Forelimb muscle (tissue), 1 donor: ENCODE measurements at regions not wholly inside any gene's neighbourhood (a gene's known extent, or its start where the extent isn't known, plus 50 kb on each side); places are given as distances from the start of the nearest gene placed in this dataset.
"Not testable (repeated sequence)": the region's sequence is repeated elsewhere in the genome, so short reads cannot be mapped to it uniquely, and the experiment has no call there.

ENCODE experiments used
- DNase-seq: peaks from one replicate; pipeline ENCODE4 v3.0.0-alpha.2; 2013; ENCODE audit warnings: low read depth

DNA sequence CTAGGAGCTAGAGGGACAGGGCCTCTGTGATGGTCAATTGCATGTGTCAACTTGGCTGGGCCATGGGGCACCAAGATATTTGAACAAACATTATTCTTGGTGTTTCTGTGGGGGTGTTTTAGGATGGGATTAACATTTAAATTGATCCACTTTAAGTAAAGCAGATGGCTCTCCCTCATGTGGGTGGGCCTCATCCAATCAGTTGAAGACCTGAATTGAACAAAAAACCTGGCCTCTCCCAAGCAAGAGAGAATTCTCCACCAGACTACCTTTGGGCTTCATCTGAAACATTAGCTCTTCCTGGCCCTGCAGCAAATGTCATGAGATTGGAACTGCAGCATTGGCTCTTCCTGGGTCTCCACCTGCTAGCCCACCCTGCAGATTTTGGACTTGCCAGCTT lies 207.1 kb upstream of the ATP6AP2 start:
- no peak for DNase-seq

DNA sequence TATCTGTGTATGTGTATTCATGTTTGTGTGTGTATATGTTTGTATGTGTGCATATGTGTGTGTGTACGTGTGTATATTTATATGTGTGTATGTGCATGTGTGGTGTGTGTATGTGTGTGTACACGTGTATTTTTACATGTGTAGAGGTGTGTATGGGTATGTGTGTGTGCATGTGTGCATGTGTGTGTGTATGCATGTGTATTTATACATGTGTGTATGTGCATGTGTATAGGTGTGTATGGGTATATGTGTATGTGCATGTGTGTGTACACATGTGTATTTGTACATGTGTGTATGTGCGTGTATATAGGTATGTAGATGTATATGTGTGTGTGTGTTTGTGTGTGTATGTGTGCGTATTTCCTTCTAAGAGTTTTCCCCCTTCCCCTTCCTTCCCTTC lies 207.7 kb upstream of the ATP6AP2 start:
- DNase-seq, result no peak

DNA sequence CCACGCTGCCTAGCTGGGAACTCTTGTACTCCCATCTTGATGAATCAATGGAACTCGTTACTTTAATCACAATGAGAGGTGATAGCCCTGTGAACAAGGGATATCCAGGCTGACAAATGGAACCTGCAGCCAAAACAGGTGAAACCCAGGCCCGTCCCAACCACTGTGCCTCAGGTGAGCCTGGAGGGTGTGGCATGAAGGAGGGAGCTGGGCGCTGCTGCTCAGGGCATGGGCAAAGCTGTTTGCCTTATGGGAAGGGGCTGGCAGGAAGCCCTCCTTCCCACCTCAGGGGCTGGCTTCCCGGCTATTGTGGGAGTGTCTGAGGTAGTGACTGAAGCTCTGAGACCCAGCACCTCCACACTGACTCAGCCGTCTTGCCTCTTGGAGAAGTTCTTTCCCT lies 209.4 kb upstream of the ATP6AP2 start:
- no peak for DNase-seq

DNA sequence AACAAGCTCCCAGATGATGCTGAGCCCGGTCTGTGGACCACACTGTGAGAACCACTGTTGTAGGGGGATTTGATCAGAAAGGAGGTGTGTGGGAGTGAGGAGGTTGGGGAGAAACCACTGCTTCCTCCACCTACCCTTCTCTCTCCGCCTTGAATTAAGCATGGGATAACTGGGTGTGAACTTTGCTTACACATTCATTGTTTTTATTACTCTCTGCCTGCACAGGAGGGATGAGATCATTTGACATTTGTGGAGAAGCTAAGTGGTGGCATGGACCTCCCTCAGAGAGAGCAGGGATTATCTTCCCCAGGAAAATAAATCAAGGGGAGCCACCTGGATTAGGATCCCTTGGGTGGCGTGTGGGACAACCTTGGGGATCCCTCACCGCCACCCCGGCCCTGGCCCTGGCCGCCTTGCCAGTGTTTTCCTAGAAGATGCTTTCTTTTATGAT lies 212.1 kb upstream of the ATP6AP2 start:
- DNase-seq, result no peak

DNA sequence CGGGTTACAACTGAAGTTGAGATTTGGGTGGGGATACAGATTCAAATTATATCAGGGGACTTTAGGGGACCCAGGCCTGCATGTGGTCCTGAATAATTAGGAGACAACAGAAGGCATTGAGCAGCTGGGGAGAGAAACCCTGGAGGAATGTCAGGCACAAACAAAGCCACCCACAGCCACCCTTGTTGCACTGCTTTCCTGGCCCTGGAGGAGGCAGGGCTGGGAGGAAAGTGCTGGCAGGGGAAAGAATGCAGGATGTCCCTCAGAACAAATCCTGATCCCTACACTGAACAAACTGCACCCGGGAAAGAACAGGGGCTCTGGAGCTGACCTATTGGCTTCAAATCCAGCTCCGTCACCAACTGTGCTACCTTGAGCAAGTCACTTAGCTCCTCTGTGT lies 214.1 kb upstream of the ATP6AP2 start:
- no peak for DNase-seq

DNA sequence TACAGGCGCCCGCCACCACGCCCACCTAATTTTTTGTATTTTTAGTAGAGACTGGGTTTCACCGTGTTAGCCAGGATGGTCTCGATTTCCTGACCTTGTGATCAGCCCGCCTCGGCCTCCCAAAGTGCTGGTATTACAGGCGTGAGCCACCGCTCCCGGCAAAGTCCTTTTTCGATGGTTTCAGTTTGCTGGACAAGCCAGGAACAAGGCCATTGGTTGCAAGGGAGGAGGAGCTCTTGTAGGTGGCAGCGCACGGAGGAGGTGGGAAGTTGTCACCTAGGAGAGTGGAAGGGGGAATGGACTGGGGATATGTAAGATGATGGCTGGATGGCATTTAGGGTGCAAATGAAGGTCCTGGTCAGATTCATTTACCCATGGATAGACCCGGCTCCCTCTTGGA lies 218.5 kb upstream of the ATP6AP2 start:
- DNase-seq, result not testable (repeated sequence)

DNA sequence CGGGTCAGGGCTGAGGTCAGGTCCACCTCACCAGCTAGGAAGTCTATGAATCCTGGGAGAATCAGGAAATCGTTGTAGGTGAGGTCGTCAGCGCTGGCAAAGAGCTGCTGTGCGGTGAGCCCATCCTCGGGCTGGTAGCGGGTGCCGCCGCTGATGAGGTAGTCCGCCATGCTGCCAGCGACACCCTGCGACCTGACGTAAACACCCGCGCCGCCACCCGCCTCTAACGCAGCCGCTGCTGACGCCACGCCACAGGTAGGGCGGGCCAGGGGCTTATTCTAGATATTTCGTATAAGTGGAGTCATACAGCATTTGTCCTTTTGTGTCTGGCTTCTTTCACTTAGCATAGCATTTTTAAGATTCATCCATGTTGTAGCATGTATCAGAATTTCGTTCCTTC lies 220.2 kb upstream of the ATP6AP2 start:
- DNase-seq, result no peak

DNA sequence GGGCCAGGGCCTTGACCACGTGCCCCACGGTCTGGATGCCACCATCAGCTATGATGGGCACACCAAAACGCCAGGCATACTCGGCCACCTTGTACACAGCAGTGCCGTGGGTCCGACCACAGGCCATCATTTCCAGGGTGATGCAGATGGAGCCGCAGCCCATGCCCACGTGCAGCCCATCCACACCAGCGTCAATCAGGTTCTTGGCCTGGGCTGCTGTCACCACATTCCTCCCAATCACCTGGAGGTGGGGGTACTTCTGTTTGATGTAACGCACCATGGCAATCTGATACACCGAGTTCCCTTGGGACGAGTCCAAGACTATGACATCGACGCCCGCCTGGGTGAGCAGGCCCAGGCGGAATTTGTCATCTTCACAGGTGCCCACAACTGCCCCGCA lies 221.2 kb upstream of the ATP6AP2 start:
- DNase-seq, result no peak

DNA sequence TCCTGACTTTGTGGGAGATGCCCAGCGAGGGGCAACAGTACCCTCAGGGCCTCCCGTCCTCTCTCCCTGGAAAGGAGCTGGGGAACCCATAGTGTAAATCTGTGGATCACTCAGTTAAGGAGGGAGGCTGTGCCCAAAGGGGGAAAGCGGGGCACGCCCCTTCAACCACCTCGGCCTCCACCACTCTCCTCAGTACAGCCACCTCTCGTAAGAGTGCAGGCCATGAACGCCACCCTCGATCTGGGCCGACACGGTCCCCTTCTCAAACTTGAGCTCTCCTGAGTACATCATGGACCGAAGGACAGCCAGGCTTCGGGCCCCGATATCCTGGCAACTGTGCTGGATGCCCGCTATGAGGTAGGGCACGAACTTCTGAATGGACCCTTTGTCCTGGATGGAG lies 221.8 kb upstream of the ATP6AP2 start:
- DNase-seq, result no peak

DNA sequence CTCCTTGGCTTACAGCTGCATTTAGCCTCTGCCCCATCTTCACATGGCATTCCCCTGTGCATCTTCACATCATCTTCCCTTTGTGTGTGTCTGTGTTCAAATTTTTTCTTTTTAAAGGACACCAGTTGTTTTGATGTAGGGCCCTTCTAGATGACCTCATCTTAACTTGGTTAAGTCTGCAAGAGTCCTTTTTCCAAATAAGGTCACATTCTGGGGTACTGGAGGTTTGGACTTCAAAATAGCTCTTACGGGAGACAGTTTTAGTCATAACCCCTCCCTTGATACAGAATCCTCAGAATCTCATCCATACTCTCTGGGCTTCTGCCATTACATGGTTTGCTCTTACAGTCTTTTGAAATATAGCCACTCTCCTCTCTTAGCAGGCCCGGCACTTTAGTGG lies 231.5 kb upstream of the ATP6AP2 start:
- DNase-seq, result no peak

DNA sequence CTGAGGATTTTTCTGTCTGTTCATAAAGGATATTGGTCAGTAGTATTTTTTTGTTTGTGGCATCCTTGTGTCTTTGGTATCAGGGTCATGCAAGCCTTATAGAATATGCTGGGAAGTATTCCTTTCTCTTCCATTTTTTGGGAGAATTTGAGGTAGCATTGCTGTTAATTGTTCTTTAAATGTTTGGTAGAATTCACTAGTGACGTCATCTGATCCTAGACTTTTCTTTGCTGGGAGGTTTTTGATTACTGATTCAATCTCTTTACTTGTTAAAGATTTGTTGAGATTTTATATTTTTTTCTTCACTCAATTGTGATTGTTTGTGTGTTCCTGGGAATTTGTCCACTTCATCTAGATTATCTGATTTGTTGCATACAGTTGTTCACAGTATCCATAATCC lies 234.4 kb upstream of the ATP6AP2 start:
- no peak for DNase-seq

DNA sequence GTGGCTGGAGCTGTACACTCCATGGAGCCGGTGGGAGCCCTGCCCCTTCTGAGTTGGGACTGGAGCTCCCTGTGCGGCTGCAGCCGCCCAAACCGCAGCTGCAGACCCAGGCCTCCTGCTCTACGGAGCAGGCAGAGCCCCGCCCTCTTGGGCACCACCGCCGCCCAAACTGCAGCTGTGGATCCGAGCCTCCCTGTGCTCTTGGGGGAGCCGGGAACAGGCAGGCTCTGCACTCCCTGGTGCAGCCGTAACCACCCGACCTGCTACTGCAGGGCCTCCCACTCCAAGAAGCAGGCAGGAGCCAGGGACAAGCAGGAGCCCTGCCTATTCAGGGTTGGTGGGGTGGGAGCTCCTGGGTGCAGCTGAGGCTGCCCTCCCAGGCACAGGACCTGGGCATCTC lies 237.5 kb upstream of the ATP6AP2 start:
- DNase-seq, result no peak

DNA sequence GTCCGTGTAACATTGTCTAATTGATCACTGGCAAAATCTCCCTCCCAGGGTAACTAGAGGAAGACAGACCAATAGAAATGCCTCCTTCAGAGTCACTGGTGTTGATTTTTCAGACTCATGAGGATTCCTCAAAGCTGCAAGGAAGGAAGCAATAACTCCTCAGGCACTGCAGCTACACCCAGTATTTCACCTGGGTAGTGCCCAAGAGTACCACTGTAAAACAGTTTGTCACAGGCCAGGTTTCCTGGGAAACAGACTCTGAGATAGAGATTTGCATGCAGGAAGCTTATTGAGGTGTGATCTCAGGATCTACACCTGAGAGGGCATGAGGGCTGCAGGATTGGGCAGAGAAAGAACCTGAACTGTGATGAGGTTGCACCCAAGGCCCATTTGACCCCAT lies 240.7 kb upstream of the ATP6AP2 start:
- no peak for DNase-seq

DNA sequence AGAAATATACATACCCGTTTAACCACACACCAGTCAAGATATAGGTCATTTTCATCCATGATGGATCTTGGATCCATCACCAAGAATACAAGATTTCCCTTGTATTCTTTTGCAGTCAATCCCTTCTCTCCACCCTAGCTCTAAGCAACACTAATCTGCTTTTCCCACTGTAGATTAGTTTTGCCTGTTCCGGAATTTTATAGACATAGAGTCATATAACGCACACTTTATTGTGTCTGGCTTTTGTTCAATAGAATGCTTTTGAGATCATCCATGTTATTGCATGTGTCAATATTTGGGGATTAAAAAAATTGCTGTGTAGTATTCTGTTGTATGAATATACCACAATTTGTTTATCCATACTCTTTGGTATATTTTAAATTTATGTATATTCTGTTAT lies 235.6 kb upstream of the BCOR start:
- no peak for DNase-seq

DNA sequence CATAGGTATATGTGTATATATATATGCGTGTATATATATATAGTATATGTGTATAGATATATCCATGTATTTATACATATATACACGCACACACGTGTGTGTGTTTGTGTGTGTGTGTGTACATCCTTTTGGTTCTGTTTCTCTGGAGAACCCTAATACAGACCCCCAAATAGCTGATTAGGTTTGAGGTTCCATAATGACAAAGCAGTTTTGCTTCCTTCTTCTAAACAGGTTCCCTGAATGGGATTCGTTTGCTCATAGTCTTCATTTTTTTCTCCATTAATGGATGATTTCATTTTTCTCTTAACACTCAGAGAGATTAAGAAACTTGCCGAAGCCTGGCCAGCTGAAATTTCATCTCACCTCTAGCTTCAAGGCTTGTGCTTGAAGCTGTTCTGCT lies 234.0 kb upstream of the BCOR start:
- DNase-seq, result no peak

DNA sequence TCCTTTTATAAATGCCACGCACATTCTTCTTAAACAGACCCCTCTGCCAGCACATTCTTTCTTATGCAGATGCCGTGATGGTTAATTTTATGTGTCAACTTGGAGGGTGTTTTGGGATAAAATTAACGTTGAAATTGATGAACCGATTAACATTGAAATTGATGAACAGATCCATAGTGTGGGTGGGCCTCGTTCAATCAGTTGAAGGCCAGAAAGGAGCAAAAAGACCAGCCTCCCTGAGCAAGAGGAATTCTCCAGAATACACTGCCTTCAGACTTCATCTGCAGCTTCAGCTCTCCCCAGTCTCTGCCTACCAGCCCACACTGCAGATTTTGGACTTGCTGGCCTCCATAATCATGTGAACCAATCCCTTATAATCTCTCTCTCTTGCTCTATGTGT lies 233.6 kb upstream of the BCOR start:
- no peak for DNase-seq

DNA sequence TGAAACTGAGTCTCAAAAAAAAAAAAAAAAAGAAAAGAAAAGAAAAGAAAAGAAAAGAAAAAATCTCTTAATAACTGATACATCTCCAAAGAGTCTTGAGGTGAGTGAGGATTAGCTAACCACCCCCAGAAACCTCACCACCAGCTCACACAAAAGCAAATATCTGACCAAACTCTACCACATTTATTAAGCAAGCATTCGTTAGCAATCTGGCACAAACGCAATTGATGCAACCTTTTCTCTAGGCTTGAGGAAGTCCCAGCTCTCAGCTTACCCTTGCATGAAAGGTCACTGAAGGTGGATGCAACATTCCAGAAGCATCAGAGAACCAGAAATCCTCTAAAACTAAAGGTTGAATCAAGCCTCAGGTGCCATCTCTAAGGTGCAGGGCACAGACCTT lies 231.9 kb upstream of the BCOR start:
- DNase-seq, result no peak

DNA sequence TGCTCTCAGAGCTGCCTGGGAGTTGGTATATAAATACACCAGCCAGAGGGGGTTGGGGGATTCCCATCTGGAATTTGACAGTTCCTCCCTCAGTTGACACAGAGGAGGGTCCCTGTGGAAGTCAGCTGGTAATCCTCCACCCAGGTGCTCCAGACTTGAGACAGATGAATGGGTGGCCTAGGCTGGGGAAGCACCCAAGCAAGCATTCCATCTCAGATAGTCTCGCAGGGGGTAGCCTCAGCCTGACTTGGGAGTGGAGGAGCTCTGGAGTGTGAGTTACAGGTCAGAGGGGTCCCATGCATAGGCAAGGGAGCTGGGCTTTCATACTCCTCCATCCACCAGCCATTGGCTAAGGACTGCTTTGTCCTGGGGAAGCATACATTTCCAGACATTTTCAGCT lies 229.3 kb upstream of the BCOR start:
- no peak for DNase-seq

DNA sequence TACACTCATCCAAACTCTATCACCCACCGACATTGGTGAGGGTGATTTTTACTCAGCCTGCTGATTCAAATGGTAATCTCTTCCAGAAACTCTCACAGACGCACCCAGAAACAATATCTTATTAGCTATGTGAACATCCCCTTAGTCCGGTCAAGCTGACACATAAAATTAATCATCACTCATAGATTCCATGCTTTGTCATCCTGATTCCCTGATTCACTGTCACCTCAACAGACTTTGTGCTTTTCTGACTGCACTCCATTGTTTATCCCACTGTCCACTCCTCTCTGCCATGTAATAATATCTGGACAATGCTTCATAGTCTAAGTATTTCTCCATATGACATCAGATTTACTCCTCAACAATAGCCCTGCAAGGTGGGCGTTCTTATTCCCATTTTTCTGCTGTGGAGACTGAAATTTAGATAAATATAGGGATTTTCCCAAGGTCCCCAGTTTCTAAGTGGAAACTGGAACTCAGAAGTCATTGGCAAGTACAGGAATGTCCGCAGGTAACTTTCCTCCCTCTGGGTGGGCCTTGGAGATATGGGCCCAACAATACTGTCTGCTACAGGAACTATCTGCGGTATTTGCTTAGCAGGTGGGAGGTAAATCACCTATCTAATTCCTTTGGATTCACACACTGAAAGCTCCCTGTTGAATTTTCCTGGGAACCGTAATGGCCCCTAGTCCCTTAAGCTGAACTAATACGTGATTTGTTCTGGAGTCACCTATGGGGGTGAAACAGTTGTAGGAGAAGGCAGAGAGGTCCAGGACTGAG lies 228.6 kb upstream of the BCOR start:
- no peak for DNase-seq

DNA sequence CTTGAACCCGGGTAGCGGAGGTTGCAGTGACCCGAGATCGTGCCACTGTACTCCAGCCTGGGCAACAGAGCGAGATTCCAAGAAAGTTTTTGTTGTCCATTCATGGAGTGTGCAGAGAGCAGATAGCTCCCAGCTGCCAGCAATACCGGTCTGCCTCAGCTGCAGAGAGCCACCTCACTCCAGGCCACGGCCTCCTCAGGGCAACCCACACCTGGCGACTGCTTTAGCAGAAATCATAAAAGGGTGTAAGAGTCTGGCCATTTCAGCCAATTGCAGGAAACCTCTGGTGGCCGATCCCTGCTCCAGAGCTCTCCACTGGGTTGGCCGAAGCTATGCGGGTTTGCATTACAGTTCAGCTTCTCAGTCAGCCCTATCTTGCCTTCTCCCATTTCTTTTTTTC lies 227.4 kb upstream of the BCOR start:
- DNase-seq, result no peak

DNA sequence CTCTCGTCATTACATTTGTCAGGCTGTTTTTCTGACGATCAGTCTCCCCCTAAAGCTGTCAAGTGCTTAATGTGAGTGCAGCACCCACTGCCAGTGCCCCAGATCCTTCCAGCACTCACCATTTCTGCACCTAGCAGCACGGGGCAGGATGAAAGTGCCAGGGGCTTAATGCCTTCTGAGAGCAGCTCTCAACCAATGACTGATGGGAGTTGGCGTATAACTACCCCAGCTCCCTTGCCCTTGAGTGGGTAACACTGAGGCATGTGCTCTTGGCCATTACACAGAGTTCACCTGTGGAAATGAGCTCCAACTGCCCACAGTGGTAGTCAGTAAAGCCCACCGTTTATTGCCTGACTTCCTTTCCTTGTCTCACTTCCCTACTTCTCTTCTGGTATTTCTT lies 226.2 kb upstream of the BCOR start:
- DNase-seq, result no peak

DNA sequence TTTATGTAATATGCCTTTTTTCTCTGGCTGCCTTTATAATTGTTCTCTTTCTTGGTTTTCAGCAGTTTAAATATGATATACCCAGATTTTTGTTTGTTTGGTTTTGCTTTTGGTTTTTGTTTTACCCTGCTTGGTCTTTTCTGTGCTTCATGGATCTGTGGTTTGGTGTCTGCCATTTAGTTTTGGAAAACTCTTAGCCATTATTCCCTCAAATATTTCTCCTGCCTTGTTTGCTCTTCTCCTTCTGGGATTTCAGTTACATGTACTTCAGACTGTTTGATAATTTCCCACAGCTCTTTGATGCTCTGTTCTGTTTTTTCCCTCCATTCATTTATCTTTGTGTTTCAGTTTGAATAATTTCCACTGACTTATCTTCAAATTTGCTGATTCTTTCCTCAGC lies 223.1 kb upstream of the BCOR start:
- DNase-seq, result no peak

DNA sequence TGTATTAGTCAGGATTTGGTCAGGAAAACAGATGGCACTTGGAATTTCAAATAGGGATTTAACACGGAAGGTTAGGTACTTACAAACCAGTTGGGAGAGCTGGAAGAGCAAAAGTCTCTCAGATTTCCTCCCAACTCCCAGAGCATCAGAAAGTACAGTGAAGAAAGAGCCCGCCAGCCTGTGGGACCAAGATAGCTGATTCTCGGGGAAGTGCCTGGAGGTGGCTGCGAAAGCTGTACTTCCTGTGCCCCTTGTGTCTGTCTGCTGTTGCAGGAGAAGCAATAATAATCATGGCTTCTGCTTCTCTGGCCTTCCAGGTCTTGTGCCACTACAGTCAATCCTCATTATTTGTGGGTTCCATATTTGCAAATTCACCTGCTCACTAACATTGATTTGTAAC lies 221.0 kb upstream of the BCOR start:
- DNase-seq, result no peak

DNA sequence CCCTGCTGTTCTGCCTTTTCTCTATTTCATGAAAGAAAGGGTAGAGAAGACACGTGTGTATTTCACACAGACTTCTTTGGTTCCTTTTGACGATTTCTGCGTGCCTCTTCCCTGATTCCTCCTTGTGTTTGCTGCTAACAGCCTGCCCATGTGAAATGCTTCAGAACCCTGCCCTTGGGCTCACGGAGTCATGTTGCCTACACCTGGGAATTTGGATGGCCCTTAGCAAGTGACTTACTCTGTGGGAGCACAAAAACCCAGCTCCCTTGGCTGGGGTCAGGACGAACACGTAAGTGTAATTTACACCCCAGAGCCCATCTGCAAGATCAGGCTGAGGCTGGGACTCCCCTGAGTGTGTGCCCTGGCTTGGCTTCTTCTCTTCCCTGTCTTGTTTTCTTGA lies 220.3 kb upstream of the BCOR start:
- DNase-seq, result no peak
